ENCODE measurements at regions not wholly inside any gene's neighbourhood (a gene's known extent, or its start where the extent isn't known, plus 50 kb on each side); places are given as distances from the start of the nearest gene placed in this dataset.

- CTCF ChIA-PET = no interaction called here
- Mint-ChIP-seq H3K4me3 (no peak overlapping the region), H3K9me3 (no peaks in the 10 kb centered on the region), H3K27ac (no peak overlapping the region), H3K27me3 (no peaks in the 10 kb centered on the region), H3K4me1 (no peaks in the 10 kb centered on the region), H3K36me3 (ENCODE audit: low read depth) (no peaks in the 10 kb centered on the region)
- POLR2A ChIA-PET = no interaction called here
- no peak for DNase-seq
Measured at GRCh38 chr7:85525676-85526075, 338.8 kb upstream of the SEMA3D start.

GRCh38 chr7:85522070-85522469 lies 335.2 kb upstream of the SEMA3D start:
- ChIA-PET CTCF (no interaction called here), POLR2A (no interaction called here)
- H3K9me3 Mint-ChIP-seq = peaks cover 2% of the 10 kb centered on the region
- no peak overlapping the region for H3K27ac Mint-ChIP-seq
- no peaks in the 10 kb centered on the region for H3K27me3 Mint-ChIP-seq
- no peaks in the 10 kb centered on the region for H3K36me3 Mint-ChIP-seq (ENCODE audit: low read depth)
- no peak for DNase-seq
- no peak overlapping the region for H3K4me3 Mint-ChIP-seq
- H3K4me1 Mint-ChIP-seq = no peaks in the 10 kb centered on the region

- no peaks in the 10 kb centered on the region for H3K4me1 Mint-ChIP-seq
- H3K4me3 Mint-ChIP-seq = no peak overlapping the region
- no peaks in the 10 kb centered on the region for H3K36me3 Mint-ChIP-seq (ENCODE audit: low read depth)
- ChIA-PET POLR2A (no interaction called here), CTCF (no interaction called here)
- peaks cover 2% of the 10 kb centered on the region for H3K9me3 Mint-ChIP-seq
- H3K27ac Mint-ChIP-seq = no peak overlapping the region
- no peaks in the 10 kb centered on the region for H3K27me3 Mint-ChIP-seq
- DNase-seq = no peak
Measured at GRCh38 chr7:85521108-85521694, 334.3 kb upstream of the SEMA3D start.

GRCh38 chr7:85520175-85520574 lies 333.3 kb upstream of the SEMA3D start:
- Mint-ChIP-seq H3K27me3 (no peaks in the 10 kb centered on the region), H3K4me1 (no peaks in the 10 kb centered on the region), H3K27ac (no peak overlapping the region), H3K9me3 (peaks cover 2% of the 10 kb centered on the region), H3K4me3 (no peak overlapping the region), H3K36me3 (ENCODE audit: low read depth) (no peaks in the 10 kb centered on the region)
- ChIA-PET CTCF (no interaction called here), POLR2A (no interaction called here)
- no peak for DNase-seq

- POLR2A ChIA-PET = no interaction called here
- peaks cover 2% of the 10 kb centered on the region for H3K9me3 Mint-ChIP-seq
- no peaks in the 10 kb centered on the region for H3K4me1 Mint-ChIP-seq
- DNase-seq = no peak
- CTCF ChIA-PET = no interaction called here
- H3K4me3 Mint-ChIP-seq = no peak overlapping the region
- no peak overlapping the region for H3K27ac Mint-ChIP-seq
- no peaks in the 10 kb centered on the region for H3K36me3 Mint-ChIP-seq (ENCODE audit: low read depth)
- H3K27me3 Mint-ChIP-seq = no peaks in the 10 kb centered on the region
Measured at GRCh38 chr7:85516675-85517074, 329.8 kb upstream of the SEMA3D start.

- H3K9me3 Mint-ChIP-seq = no peaks in the 10 kb centered on the region
- H3K27me3 Mint-ChIP-seq = no peaks in the 10 kb centered on the region
- no peaks in the 10 kb centered on the region for H3K36me3 Mint-ChIP-seq (ENCODE audit: low read depth)
- POLR2A ChIA-PET = no interaction called here
- H3K4me1 Mint-ChIP-seq = no peaks in the 10 kb centered on the region
- H3K27ac Mint-ChIP-seq = no peak overlapping the region
- no peak for DNase-seq
- CTCF ChIA-PET = no interaction called here
- no peak overlapping the region for H3K4me3 Mint-ChIP-seq
Measured at GRCh38 chr7:85512790-85513189, 325.9 kb upstream of the SEMA3D start.

- H3K9me3 Mint-ChIP-seq = peaks cover 2% of the 10 kb centered on the region
- no peaks in the 10 kb centered on the region for H3K4me1 Mint-ChIP-seq
- DNase-seq = no peak
- CTCF ChIA-PET = no interaction called here
- no peaks in the 10 kb centered on the region for H3K36me3 Mint-ChIP-seq (ENCODE audit: low read depth)
- no peaks in the 10 kb centered on the region for H3K27me3 Mint-ChIP-seq
- POLR2A ChIA-PET = no interaction called here
- H3K4me3 Mint-ChIP-seq = no peak overlapping the region
- no peak overlapping the region for H3K27ac Mint-ChIP-seq
Measured at GRCh38 chr7:85510287-85510686, 323.4 kb upstream of the SEMA3D start.

GRCh38 chr7:85509476-85509875 lies 322.6 kb upstream of the SEMA3D start:
- Mint-ChIP-seq H3K36me3 (ENCODE audit: low read depth) (no peaks in the 10 kb centered on the region), H3K27ac (no peak overlapping the region), H3K27me3 (no peaks in the 10 kb centered on the region), H3K4me1 (no peaks in the 10 kb centered on the region), H3K4me3 (no peak overlapping the region), H3K9me3 (peaks cover 3% of the 10 kb centered on the region)
- POLR2A ChIA-PET = no interaction called here
- no peak for DNase-seq
- CTCF ChIA-PET = no interaction called here

GRCh38 chr7:85508642-85509410 lies 322.0 kb upstream of the SEMA3D start:
- ChIA-PET POLR2A (no interaction called here), CTCF (no interaction called here)
- Mint-ChIP-seq H3K4me1 (no peaks in the 10 kb centered on the region), H3K9me3 (peaks cover 3% of the 10 kb centered on the region), H3K27ac (no peak overlapping the region), H3K27me3 (no peaks in the 10 kb centered on the region), H3K4me3 (no peak overlapping the region), H3K36me3 (ENCODE audit: low read depth) (no peaks in the 10 kb centered on the region)
- no peak for DNase-seq

- ChIA-PET CTCF (no interaction called here), POLR2A (no interaction called here)
- H3K36me3 Mint-ChIP-seq (ENCODE audit: low read depth) = no peaks in the 10 kb centered on the region
- no peak overlapping the region for H3K27ac Mint-ChIP-seq
- H3K4me1 Mint-ChIP-seq = no peaks in the 10 kb centered on the region
- H3K9me3 Mint-ChIP-seq = peaks cover 6% of the 10 kb centered on the region
- no peak for DNase-seq
- no peaks in the 10 kb centered on the region for H3K27me3 Mint-ChIP-seq
- H3K4me3 Mint-ChIP-seq = no peak overlapping the region
Measured at GRCh38 chr7:85498031-85498430, 311.2 kb upstream of the SEMA3D start.

- Mint-ChIP-seq H3K27ac (no peak overlapping the region), H3K4me1 (no peaks in the 10 kb centered on the region), H3K4me3 (no peak overlapping the region), H3K36me3 (ENCODE audit: low read depth) (no peaks in the 10 kb centered on the region), H3K27me3 (no peaks in the 10 kb centered on the region), H3K9me3 (peaks cover 4% of the 10 kb centered on the region)
- CTCF ChIA-PET = no interaction called here
- POLR2A ChIA-PET = no interaction called here
- DNase-seq = no peak
Measured at GRCh38 chr7:85489498-85489897, 302.6 kb upstream of the SEMA3D start.

- CTCF ChIA-PET = no interaction called here
- no peaks in the 10 kb centered on the region for H3K36me3 Mint-ChIP-seq (ENCODE audit: low read depth)
- H3K27ac Mint-ChIP-seq = no peak overlapping the region
Measured at GRCh38 chr7:85488406-85488805, 301.6 kb upstream of the SEMA3D start.

GRCh38 chr7:85483177-85483576 lies 296.3 kb upstream of the SEMA3D start:
- Mint-ChIP-seq H3K4me1 (no peaks in the 10 kb centered on the region), H3K36me3 (ENCODE audit: low read depth) (no peaks in the 10 kb centered on the region), H3K27me3 (no peaks in the 10 kb centered on the region), H3K9me3 (peaks cover 1% of the 10 kb centered on the region), H3K4me3 (no peak overlapping the region), H3K27ac (no peak overlapping the region)
- DNase-seq = no peak
- CTCF ChIA-PET = no interaction called here
- POLR2A ChIA-PET = no interaction called here

More at GRCh38 chr7:85488406-85488805, 301.6 kb upstream of the SEMA3D start:
- no peak for DNase-seq
- Mint-ChIP-seq H3K4me3 (no peak overlapping the region), H3K9me3 (peaks cover 2% of the 10 kb centered on the region), H3K27me3 (no peaks in the 10 kb centered on the region), H3K4me1 (no peaks in the 10 kb centered on the region)
- POLR2A ChIA-PET = no interaction called here

GRCh38 chr7:85480666-85481065 lies 293.8 kb upstream of the SEMA3D start:
- ChIA-PET POLR2A (no interaction called here), CTCF (no interaction called here)
- Mint-ChIP-seq H3K27me3 (no peaks in the 10 kb centered on the region), H3K4me3 (no peak overlapping the region), H3K27ac (no peak overlapping the region), H3K9me3 (peaks cover 1% of the 10 kb centered on the region), H3K4me1 (no peaks in the 10 kb centered on the region), H3K36me3 (ENCODE audit: low read depth) (no peaks in the 10 kb centered on the region)
- no peak for DNase-seq

Data from activated CD4-positive, alpha-beta memory T cell treated with anti-CD3 and anti-CD28 coated beads, Interleukin-2, amount 10 ng/mL, durations not matched to agents 7 days and 5 days (primary cell).